Retinal pigment epithelial cell (primary cell): ENCODE measurements at regions not wholly inside any gene's neighbourhood (a gene's known extent, or its start where the extent isn't known, plus 50 kb on each side); places are given as distances from the start of the nearest gene placed in this dataset.

Experiments used
- DNase-seq: peaks from one replicate; pipeline ENCODE4 v3.0.0-alpha.2; 2010; ENCODE audit warnings: low read depth
- H3K4me3 ChIP-seq: 2 replicates; pipeline ENCODE4 v1.5.1; 2011; ENCODE audit warnings: mild to moderate bottlenecking, low read length, control low read depth, moderate library complexity
- CTCF ChIP-seq: conservative IDR thresholded peaks from 2 replicates; pipeline ENCODE4 v1.5.1; 2011; ENCODE audit warnings: low read depth, low read length, control low read depth, inconsistent platforms

- DNase-seq = no peak
- no peak overlapping the region for H3K4me3 ChIP-seq
- TF ChIP-seq CTCF = no peak
Observed at GRCh38 chr6:98324446-98324845, 509.9 kb upstream of the POU3F2 start.

GRCh38 chr6:98325366-98325765, 509.0 kb upstream of the POU3F2 start:
- TF ChIP-seq CTCF = no peak
- H3K4me3 ChIP-seq = no peak overlapping the region
- DNase-seq = no peak

GRCh38 chr6:98333273-98333672, 501.1 kb upstream of the POU3F2 start:
- H3K4me3 ChIP-seq = no peak overlapping the region
- DNase-seq = no peak
- TF ChIP-seq CTCF = no peak

GRCh38 chr6:98335594-98335993, 498.8 kb upstream of the POU3F2 start:
- no peak for TF ChIP-seq CTCF
- H3K4me3 ChIP-seq = no peak overlapping the region
- DNase-seq = no peak

GRCh38 chr6:98339506-98339905, 494.9 kb upstream of the POU3F2 start:
- DNase-seq = no peak
- no peak overlapping the region for H3K4me3 ChIP-seq
- TF ChIP-seq CTCF = no peak

- TF ChIP-seq CTCF = no peak
- no peak for DNase-seq
- H3K4me3 ChIP-seq = no peak overlapping the region
Observed at GRCh38 chr6:98343004-98343403, 491.4 kb upstream of the POU3F2 start.

- H3K4me3 ChIP-seq = no peak overlapping the region
- no peak for DNase-seq
- TF ChIP-seq CTCF = no peak
Observed at GRCh38 chr6:98343797-98344196, 490.6 kb upstream of the POU3F2 start.
